ENCODE measurements at regions not wholly inside any gene's neighbourhood (a gene's known extent, or its start where the extent isn't known, plus 50 kb on each side); places are given as distances from the start of the nearest gene placed in this dataset.

DNA sequence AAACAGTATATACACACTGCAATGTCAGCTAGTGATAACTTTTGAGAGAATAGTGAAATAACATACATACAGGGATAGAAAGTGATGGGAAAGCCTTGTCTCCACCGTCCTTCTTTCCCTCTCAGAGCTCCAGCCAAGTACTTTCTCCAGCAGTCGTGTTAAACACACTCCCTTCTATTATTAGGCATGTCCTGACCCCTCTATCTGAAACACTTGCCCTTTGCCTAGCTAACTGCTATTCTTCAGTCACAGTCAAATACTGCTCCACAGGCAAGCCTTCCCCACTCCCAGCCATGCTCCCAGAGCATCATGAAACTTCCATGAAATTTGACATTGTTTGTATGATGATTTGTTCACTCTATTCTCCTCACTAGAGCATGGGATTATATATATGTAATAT, 291.1 kb downstream of the TRIML1 start:
- no peaks in the 10 kb centered on the region for H3K9me3 Mint-ChIP-seq
- no peak overlapping the region for H3K27ac Mint-ChIP-seq
- no peak overlapping the region for H3K4me3 Mint-ChIP-seq
- WGBS, 2 experiments (ENCODE audit: insufficient coverage in 1 of 2, insufficient read length in 1 of 2) = 74% methylated on average over 2 of the region's 2 CpGs; no CpG with 5 or more reads in 1 of the 2 experiments
- TF ChIP-seq, protein P1, sequence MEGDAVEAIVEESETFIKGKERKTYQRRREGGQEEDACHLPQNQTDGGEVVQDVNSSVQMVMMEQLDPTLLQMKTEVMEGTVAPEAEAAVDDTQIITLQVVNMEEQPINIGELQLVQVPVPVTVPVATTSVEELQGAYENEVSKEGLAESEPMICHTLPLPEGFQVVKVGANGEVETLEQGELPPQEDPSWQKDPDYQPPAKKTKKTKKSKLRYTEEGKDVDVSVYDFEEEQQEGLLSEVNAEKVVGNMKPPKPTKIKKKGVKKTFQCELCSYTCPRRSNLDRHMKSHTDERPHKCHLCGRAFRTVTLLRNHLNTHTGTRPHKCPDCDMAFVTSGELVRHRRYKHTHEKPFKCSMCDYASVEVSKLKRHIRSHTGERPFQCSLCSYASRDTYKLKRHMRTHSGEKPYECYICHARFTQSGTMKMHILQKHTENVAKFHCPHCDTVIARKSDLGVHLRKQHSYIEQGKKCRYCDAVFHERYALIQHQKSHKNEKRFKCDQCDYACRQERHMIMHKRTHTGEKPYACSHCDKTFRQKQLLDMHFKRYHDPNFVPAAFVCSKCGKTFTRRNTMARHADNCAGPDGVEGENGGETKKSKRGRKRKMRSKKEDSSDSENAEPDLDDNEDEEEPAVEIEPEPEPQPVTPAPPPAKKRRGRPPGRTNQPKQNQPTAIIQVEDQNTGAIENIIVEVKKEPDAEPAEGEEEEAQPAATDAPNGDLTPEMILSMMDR (conservative IDR thresholded peaks at IDR 0.05) = no peak
- H3K36me3 ChIP-seq (ENCODE audit: control insufficient read depth, insufficient read depth, low read length) = no peaks in the 10 kb centered on the region
- no peaks in the 10 kb centered on the region for H3K27me3 Mint-ChIP-seq (ENCODE audit: insufficient read depth)
- no peak for DNase-seq
- H3K9ac ChIP-seq (ENCODE audit: extremely low read depth, low read length, poor library complexity, severe bottlenecking) = no peak overlapping the region
- no peak overlapping the region for H3K4me3 ChIP-seq (ENCODE audit: low read length)
- H3K27me3 ChIP-seq (ENCODE audit: control insufficient read depth, insufficient read depth, low read length, poor library complexity, severe bottlenecking) = no peaks in the 10 kb centered on the region
- peaks cover 17% of the 10 kb centered on the region for H3K4me1 Mint-ChIP-seq
- no peaks in the 10 kb centered on the region for H3K9me3 ChIP-seq (ENCODE audit: control insufficient read depth, low read length)
- H3K36me3 Mint-ChIP-seq (ENCODE audit: low read depth) = no peaks in the 10 kb centered on the region
- H3K4me1 ChIP-seq (ENCODE audit: control insufficient read depth, insufficient read depth, low read length) = peaks cover 3% of the 10 kb centered on the region
- no peak overlapping the region for H3K27ac ChIP-seq (ENCODE audit: low read depth, low read length)

DNA sequence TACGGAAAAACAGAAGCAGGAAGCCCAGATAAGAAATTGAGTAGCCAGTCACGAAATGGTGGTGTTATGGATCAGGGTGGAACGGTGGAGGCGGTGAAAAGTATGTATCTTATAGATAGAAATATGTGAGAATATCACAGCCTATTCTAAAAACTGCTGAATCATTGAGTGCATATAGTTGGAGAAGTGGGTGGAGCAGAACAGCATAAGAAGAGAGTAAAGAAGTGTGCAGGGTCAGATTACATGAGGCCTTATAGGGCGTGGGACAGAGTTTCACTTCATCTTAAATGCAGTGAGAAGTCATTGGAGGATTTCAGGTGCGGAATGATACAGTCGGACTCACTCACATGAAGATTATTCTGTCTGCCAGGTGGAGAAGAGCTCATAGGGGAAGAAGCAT, 293.1 kb downstream of the TRIML1 start:
- H3K4me1 Mint-ChIP-seq = peaks cover 19% of the 10 kb centered on the region
- DNase-seq = no peak
- Histone ChIP-seq H3K27ac (ENCODE audit: low read depth, low read length) (no peak overlapping the region), H3K9me3 (ENCODE audit: control insufficient read depth, low read length) (no peaks in the 10 kb centered on the region), H3K36me3 (ENCODE audit: control insufficient read depth, insufficient read depth, low read length) (no peaks in the 10 kb centered on the region), H3K27me3 (ENCODE audit: control insufficient read depth, insufficient read depth, low read length, poor library complexity, severe bottlenecking) (no peaks in the 10 kb centered on the region), H3K9ac (ENCODE audit: extremely low read depth, low read length, poor library complexity, severe bottlenecking) (no peak overlapping the region), H3K4me3 (ENCODE audit: low read length) (no peak overlapping the region), H3K4me1 (ENCODE audit: control insufficient read depth, insufficient read depth, low read length) (peaks cover 3% of the 10 kb centered on the region)
- H3K27me3 Mint-ChIP-seq (ENCODE audit: insufficient read depth) = no peaks in the 10 kb centered on the region
- 93 to 94% methylated on average over 6 to 7 of the region's 7 CpGs for WGBS, 2 experiments (ENCODE audit: insufficient coverage in 1 of 2, insufficient read length in 1 of 2)
- H3K4me3 Mint-ChIP-seq = no peak overlapping the region
- no peaks in the 10 kb centered on the region for H3K9me3 Mint-ChIP-seq
- H3K36me3 Mint-ChIP-seq (ENCODE audit: low read depth) = no peaks in the 10 kb centered on the region
- no peak overlapping the region for H3K27ac Mint-ChIP-seq
- TF ChIP-seq, protein P1 (conservative IDR thresholded peaks at IDR 0.05) = no peak

DNA sequence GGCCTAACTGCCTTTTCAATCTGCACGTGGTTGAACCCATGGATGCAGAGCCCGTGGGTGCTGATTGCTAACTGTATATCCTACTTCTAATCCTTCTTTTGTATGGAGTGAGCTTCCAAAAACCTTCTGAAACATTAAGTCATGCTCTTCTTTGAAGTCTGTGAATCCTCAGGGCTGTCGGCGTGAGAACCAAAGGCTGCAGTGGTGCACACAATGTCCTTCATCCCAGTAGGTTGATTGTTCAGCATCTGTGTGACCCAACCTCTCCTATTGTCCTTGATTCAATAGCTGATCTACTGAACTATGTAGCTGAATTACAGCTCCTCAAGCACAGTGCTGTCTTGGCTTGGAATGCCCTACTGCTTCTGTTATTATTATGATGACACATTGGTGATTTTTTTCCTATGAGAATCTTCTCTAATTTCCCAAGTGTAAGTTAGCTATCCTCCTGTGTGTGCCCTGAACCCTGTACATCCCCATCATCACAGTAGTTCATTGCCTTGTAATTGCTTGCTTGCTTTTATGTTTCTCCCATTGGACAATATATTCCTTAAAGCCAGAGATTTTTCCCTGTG, 294.6 kb downstream of the TRIML1 start:
- Histone ChIP-seq H3K4me1 (ENCODE audit: control insufficient read depth, insufficient read depth, low read length) (peaks cover 9% of the 10 kb centered on the region), H3K9me3 (ENCODE audit: control insufficient read depth, low read length) (no peaks in the 10 kb centered on the region), H3K36me3 (ENCODE audit: control insufficient read depth, insufficient read depth, low read length) (no peaks in the 10 kb centered on the region), H3K4me3 (ENCODE audit: low read length) (no peak overlapping the region), H3K27me3 (ENCODE audit: control insufficient read depth, insufficient read depth, low read length, poor library complexity, severe bottlenecking) (no peaks in the 10 kb centered on the region), H3K27ac (ENCODE audit: low read depth, low read length) (peak overlapping the region; percentile 89), H3K9ac (ENCODE audit: extremely low read depth, low read length, poor library complexity, severe bottlenecking) (no peak overlapping the region)
- Mint-ChIP-seq H3K9me3 (no peaks in the 10 kb centered on the region), H3K4me3 (no peak overlapping the region), H3K27me3 (ENCODE audit: insufficient read depth) (no peaks in the 10 kb centered on the region), H3K27ac (no peak overlapping the region), H3K4me1 (peaks cover 22% of the 10 kb centered on the region), H3K36me3 (ENCODE audit: low read depth) (no peaks in the 10 kb centered on the region)
- 61 to 88% methylated on average over 3 to 4 of the region's 4 CpGs for WGBS, 2 experiments (ENCODE audit: insufficient coverage in 1 of 2, insufficient read length in 1 of 2)
- no peak for DNase-seq
- TF ChIP-seq, protein P1 (conservative IDR thresholded peaks at IDR 0.05) = no peak

All from endodermal cell (in vitro differentiated cells).